GM18505 (cell line): ENCODE measurements at regions not wholly inside any gene's neighbourhood (a gene's known extent, or its start where the extent isn't known, plus 50 kb on each side); places are given as distances from the start of the nearest gene placed in this dataset.

Experiments
- ATAC-seq: cut with Tn5 transposase; IDR thresholded peaks from one replicate; pipeline ENCODE4 v1.9.1; 2021; ENCODE audit not compliant: unreplicated experiment
- POLR2A ChIP-seq: IDR thresholded peaks from 4 replicates; pipeline ENCODE4 v1.6.1; 2011; ENCODE audit warnings: borderline replicate concordance; ENCODE audit not compliant: insufficient read depth, insufficient read length; ENCODE audit errors: extremely low read depth

GRCh38 chr12:73341559-73342247, 1069.5 kb downstream of the TRHDE start:
- no peak for ATAC-seq
- TF ChIP-seq POLR2A: no peak

GRCh38 chr12:73342733-73343132, 1070.6 kb downstream of the TRHDE start:
- no peak for TF ChIP-seq POLR2A
- no peak for ATAC-seq

- no peak for TF ChIP-seq POLR2A
- no peak for ATAC-seq
Measured at GRCh38 chr12:73352826-73353225, 1080.7 kb downstream of the TRHDE start.

GRCh38 chr12:73361156-73361863, 1089.1 kb downstream of the TRHDE start:
- TF ChIP-seq POLR2A: no peak
- no peak for ATAC-seq

GRCh38 chr12:73361864-73362230, 1089.7 kb downstream of the TRHDE start:
- no peak for ATAC-seq

GRCh38 chr12:73362666-73363065, 1090.5 kb downstream of the TRHDE start:
- ATAC-seq: no peak
- no peak for TF ChIP-seq POLR2A

More at GRCh38 chr12:73361864-73362230, 1089.7 kb downstream of the TRHDE start:
- no peak for TF ChIP-seq POLR2A

GRCh38 chr12:73372856-73373255, 1100.7 kb downstream of the TRHDE start:
- no peak for TF ChIP-seq POLR2A
- ATAC-seq: no peak

- ATAC-seq: no peak
- no peak for TF ChIP-seq POLR2A
Measured at GRCh38 chr12:73374360-73374759, 1102.2 kb downstream of the TRHDE start.

- no peak for ATAC-seq
- no peak for TF ChIP-seq POLR2A
Measured at GRCh38 chr12:73383584-73384222, 1111.5 kb downstream of the TRHDE start.

- TF ChIP-seq POLR2A: no peak
- no peak for ATAC-seq
Measured at GRCh38 chr12:73384592-73384991, 1112.4 kb downstream of the TRHDE start.

- no peak for ATAC-seq
- no peak for TF ChIP-seq POLR2A
Measured at GRCh38 chr12:73390261-73390660, 1118.1 kb downstream of the TRHDE start.

GRCh38 chr12:73413051-73413450, 1124.6 kb upstream of the ATXN7L3B start:
- no peak for TF ChIP-seq POLR2A
- ATAC-seq: no peak

- no peak for TF ChIP-seq POLR2A
- ATAC-seq: no peak
Measured at GRCh38 chr12:73413974-73414373, 1123.7 kb upstream of the ATXN7L3B start.

- no peak for TF ChIP-seq POLR2A
- no peak for ATAC-seq
Measured at GRCh38 chr12:73414926-73415325, 1122.7 kb upstream of the ATXN7L3B start.

- no peak for ATAC-seq
- TF ChIP-seq POLR2A: no peak
Measured at GRCh38 chr12:73418541-73418940, 1119.1 kb upstream of the ATXN7L3B start.

GRCh38 chr12:73421832-73422231, 1115.8 kb upstream of the ATXN7L3B start:
- TF ChIP-seq POLR2A: no peak
- no peak for ATAC-seq
